ENCODE measurements at regions not wholly inside any gene's neighbourhood (a gene's known extent, or its start where the extent isn't known, plus 50 kb on each side); places are given as distances from the start of the nearest gene placed in this dataset.
"Not testable (repeated sequence)": the region's sequence is repeated elsewhere in the genome, so short reads cannot be mapped to it uniquely, and the experiment has no call there.

DNA sequence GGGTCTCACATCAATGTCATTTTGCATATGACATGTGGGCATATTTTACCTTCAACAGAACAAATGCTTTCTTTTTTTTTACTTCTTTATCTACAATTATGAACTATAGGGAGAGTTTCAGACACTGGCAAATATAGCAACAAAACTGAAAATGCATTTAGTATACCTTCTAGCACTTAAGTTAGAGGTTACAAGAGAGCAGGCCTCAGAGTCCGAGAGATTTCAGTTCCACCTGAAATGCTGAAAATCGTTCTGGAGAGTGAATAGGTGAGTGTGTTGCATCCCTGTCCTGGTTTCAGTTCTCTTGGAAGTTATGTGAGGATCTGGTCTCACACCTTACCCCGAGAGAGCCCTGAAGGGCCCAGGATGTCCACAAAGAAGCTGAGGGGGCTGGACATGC is 337.8 kb upstream of the FRG1 start:
- not testable (repeated sequence) for DNase-seq (ENCODE audit: low read depth in 2 of 2)

- not testable (repeated sequence) for DNase-seq (ENCODE audit: low read depth in 2 of 2)
These were observed 330.1 kb upstream of the FRG1 start for GRCh38 chr4:189610571-189610970.

GRCh38 chr4:189613207-189613606 is 327.5 kb upstream of the FRG1 start:
- no peak for DNase-seq (ENCODE audit: low read depth in 2 of 2)

GRCh38 chr4:189615217-189615663 is 325.4 kb upstream of the FRG1 start:
- no peak for DNase-seq (ENCODE audit: low read depth in 2 of 2)

DNA sequence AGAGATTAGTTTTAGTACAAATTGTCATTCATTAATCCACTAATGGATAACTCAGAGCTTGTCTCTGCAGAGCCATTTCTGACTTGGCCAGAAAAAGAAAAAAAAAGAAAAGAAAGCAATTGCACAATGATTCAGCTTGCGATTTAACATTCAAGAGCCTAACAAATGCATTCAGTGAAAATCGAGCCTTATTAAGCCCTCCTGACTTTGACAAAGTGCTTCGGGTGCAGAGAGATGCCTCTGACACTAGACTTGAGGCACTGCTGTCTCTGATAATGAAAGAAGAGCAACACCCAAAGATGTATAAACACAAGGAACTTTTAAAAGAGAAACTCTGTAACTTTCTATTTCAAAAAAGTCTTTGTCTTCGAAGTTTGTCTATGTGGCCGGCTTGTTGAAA is 322.9 kb upstream of the FRG1 start:
- DNase-seq (ENCODE audit: low read depth in 2 of 2): not testable (repeated sequence)

DNA sequence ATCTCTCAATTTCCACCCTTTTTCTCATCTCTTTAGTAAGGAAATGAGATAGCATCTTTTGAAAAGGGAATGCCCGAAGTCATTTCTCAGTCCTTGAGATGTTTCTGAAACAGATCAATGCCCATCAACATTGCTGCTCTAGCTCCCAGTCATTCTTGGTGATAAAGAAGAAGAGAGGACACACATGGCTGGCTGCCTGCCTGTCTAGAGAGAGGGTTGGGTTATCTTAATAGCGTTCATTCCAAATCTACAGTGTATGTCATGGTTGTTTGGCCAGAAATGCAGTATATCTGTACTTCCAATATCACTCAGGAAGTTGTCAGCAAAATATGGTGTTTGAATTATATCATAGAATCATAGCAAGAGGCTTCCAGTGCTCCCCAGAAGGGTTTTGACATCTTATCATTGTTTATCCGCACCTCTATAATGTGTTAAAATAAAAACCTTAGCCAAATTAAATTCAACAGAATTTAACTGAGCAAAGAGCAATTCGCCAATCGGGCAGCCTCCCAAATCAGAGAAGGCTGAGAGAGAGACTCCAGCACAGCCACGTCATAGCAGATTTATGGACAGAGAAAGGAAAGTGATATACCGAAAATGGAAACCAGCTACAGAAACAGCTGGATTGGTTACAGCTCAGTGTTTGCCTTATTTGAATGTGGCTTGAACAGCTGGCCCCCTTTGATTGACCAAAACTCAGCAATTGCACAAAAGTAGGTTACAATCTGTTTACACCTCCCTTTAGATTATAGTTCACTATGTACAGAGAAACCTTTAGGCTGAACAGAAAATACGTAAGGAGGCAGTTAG is 321.0 kb upstream of the FRG1 start:
- not testable (repeated sequence) for DNase-seq (ENCODE audit: low read depth in 2 of 2)

- not testable (repeated sequence) for DNase-seq (ENCODE audit: low read depth in 2 of 2)
These were observed 318.1 kb upstream of the FRG1 start for GRCh38 chr4:189622574-189622973.

DNA sequence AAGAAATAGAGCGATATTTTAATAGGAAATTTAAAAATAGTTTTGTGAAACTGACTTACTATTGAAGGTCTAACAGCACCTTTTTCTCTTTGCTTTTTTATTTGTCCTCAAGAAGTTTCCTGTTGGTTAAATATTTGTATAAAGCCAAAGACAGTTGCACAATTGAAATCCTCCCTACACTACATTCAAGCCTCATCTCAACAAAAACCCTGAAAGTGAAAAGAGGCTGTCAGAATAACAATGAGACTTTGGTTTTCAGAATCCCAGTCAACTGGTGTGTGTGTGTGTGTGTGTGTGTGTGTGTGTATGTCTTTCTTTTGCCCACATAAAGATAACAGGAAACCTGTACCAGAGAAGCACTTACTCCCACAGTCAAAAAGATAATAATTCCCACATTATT is 313.6 kb upstream of the FRG1 start:
- DNase-seq (ENCODE audit: low read depth in 2 of 2): not testable (repeated sequence)

DNA sequence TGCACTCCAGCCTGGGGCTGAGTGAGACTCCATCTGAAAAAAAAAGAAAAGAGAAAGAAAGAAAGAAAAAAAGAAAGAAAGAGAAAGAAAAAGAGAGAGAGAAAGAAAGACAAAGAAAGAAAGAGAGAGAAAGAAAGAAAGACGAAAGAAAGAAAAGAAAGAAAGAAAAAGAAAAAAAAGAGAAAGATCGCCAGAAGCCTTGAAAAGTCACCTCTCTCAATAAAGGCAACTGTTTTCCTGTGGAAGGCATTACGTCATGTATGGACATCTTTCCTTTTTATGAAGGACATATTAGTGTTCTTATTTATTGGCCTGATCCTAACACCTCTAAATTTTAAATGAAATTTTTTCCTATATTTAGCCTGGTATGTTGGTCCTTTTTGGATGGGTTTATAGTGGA is 310.9 kb upstream of the FRG1 start:
- DNase-seq (ENCODE audit: low read depth in 2 of 2): not testable (repeated sequence)

DNA sequence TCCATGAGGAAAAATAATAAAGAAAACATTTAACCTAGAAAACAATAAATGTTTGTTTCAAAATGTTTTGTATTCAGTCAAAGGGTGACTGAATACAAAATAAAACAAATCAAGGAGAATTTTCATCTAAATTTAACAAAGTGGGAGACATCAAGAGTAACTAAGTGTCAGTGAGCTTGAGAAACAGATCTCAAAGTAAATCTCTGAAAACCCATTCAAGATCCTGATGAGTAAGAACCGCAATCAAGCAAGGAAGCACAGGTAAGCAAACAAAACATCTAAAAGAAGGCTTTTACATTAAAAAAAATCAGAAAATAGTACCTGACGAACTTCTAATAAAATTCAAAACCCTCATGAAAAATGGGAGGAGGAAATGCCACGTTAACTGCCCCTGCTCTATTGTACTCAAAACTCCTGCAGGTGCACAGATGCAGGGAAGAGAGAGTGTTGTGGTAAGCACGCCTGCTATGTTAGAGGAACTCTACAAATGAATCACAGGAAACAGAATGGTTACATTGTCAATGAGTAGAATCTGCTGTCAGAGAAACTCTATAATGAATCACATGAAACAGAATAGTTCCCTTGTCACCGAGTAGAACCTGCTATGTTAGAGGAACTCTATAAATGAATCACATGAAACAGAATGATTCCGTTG is 309.6 kb upstream of the FRG1 start:
- DNase-seq (ENCODE audit: low read depth in 2 of 2): not testable (repeated sequence)

DNA sequence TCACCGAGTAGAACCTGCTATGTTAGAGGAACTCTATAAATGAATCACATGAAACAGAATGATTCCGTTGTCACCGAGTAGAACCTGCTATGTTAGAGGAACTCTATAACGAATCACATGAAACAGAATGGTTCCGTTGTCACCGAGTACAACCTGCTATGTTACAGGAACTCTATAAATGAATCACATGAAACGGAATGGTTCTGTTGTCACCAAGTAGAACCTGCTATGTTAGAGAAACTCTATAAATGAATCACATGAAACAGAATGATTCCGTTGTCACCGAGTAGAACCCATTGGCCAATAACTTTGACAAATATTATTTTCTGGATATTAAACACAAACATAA is 309.1 kb upstream of the FRG1 start:
- DNase-seq (ENCODE audit: low read depth in 2 of 2): not testable (repeated sequence)

GRCh38 chr4:189650436-189650835 is 290.2 kb upstream of the FRG1 start:
- DNase-seq (ENCODE audit: low read depth in 2 of 2): not testable (repeated sequence)

- not testable (repeated sequence) for DNase-seq (ENCODE audit: low read depth in 2 of 2)
These were observed 287.5 kb upstream of the FRG1 start for GRCh38 chr4:189653130-189653653.

DNA sequence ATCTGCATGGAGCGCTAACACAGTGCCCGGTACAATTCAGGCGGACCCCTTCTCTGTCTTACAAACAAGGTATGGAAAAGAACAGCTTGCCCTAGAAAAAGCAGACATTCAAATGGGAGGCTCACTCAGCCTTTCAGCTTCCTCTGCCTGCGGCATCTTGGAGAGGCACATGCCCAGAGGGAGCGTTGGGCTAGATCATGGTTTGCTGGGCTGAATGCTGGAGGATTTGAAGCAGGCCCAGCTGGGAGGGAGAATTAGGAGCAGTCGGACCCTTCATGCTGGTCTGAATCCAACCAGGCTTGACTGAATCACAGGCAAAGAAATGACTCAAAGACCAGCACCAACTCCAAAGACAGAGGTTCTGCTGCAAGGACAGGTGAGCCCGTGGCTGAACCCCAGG is 286.7 kb upstream of the FRG1 start:
- DNase-seq (ENCODE audit: low read depth in 2 of 2): not testable (repeated sequence)

GRCh38 chr4:189654396-189654795 is 286.3 kb upstream of the FRG1 start:
- DNase-seq (ENCODE audit: low read depth in 2 of 2): not testable (repeated sequence)

DNA sequence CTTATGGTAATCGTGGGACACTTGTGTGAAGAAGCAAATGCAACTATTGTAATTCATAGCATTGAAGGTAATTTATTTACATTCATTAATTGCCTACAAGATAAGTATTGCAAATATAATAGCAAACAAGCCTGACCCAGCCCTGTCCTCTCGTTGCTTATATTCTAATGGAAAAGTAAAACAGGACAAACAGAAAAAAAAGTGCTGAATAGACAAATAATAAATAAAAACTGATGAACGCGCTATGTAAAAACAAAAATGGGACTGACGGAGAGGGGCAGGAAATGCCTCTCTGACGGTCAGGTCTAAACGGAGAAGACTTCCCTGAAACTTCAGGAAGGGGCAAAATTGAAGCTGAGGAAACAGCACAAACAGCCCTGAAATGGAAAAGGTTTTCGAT is 284.9 kb upstream of the FRG1 start:
- not testable (repeated sequence) for DNase-seq (ENCODE audit: low read depth in 2 of 2)

DNA sequence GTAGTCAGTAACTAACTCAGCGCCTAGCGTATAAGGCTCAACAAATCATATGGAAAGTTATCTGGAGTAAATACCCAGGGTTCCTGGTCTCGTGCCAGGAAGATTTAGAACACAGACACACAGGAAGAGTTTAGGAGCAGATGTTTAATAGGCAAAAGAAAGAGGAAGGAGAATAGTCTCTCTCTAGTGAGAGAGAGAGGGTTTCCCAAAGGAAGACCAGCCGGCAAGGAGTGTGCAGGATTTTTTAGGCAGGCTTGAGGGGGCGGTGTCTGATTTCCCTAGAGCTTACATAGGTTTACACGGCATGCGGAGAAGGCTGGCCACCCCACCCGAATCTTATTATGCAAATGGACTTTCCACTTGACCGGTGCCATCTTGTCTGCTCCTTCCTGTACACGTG is 284.0 kb upstream of the FRG1 start:
- DNase-seq (ENCODE audit: low read depth in 2 of 2): no peak

GRCh38 chr4:189658259-189658658 is 282.4 kb upstream of the FRG1 start:
- not testable (repeated sequence) for DNase-seq (ENCODE audit: low read depth in 2 of 2)

DNA sequence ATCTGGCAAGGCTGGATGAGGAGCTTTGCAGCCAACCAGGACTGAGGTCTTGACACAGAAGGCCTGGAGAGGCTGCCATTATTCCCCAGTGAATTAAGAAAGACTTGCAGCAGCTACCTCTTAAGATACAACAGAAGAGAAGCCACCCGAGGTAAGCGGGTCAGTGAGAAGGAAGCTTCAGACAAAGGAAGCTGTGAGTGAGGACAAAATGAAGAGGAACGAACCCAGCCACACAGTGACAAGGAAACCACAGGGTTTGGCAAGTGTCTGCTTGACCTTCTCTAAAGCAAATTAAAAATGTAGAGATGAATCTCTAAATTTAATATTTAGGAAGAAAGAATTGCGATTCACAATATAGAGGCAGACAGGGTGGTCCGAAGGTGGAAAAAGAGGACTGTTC is 281.8 kb upstream of the FRG1 start:
- DNase-seq (ENCODE audit: low read depth in 2 of 2): not testable (repeated sequence)

- DNase-seq (ENCODE audit: low read depth in 2 of 2): no peak
These were observed 281.4 kb upstream of the FRG1 start for GRCh38 chr4:189659287-189659686.

- no peak for DNase-seq (ENCODE audit: low read depth in 2 of 2)
These were observed 279.8 kb upstream of the FRG1 start for GRCh38 chr4:189660722-189661360.

GRCh38 chr4:189664693-189665250 is 275.9 kb upstream of the FRG1 start:
- DNase-seq (ENCODE audit: low read depth in 2 of 2): no peak
